LNCaP clone FGC (cell line): ENCODE measurements at regions not wholly inside any gene's neighbourhood (a gene's known extent, or its start where the extent isn't known, plus 50 kb on each side); places are given as distances from the start of the nearest gene placed in this dataset.

Source experiments
- DNase-seq: peaks from one replicate; pipeline ENCODE4 v3.0.0-alpha.2; 2011; ENCODE audit warnings: low read depth
- H3K4me3 ChIP-seq: 2 replicates; pipeline ENCODE4 v1.5.1; 2011; ENCODE audit warnings: mild to moderate bottlenecking, low read depth, low read length, control low read depth
- CTCF ChIP-seq: IDR thresholded peaks from 2 replicates; pipeline ENCODE4 v1.5.1; 2012; ENCODE audit warnings: mild to moderate bottlenecking; ENCODE audit not compliant: control insufficient read depth, insufficient read depth; ENCODE audit errors: extremely low read depth

DNA sequence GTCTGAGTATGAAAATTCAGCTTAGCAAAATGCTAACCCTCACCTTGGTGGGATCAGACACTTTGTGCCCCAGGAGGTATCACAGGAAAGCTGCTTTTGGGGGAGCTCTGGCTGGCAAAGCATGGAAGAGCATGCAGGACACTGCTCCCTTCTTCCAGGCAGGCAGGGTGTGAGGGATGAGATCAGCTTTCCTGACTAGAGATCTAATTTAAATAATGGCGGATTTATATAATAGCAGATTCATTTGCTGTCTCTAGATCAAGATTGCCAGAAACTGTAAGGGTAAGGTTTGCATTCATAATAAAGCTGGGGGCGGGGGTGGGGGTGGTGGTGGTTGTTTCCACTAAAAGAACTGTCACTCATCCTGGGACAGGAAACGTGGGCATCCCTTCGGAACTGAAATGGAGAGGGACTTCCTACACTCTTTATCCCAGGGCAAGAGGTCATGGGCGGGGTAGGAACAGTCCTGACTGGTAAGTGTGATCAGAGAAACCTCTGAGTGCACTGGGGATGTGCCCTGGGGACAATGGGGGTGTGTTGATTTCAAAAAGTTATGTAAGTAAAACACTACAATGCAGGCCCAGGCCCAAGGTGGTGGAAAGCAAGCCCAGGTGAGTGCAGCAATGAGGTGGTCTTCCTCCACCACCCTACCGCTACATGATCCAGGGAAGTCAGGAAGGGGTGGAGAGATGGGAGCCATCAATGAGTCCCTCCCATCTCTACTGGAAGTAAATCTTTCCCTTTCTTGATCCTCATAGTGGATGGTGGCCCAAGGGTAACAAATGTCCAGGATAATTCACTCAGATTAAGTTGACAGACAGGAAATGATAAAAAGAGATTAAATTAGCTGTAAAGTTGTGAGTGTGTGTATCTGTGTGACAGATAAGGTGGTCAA is 171.4 kb upstream of the SERPINE2 start:
- no peak for DNase-seq
- H3K4me3 ChIP-seq: no peak overlapping the region
- no peak for TF ChIP-seq CTCF

GRCh38 chr2:224209555-224210285 is 170.6 kb upstream of the SERPINE2 start:
- DNase-seq: no peak
- no peak for TF ChIP-seq CTCF
- no peak overlapping the region for H3K4me3 ChIP-seq

DNA sequence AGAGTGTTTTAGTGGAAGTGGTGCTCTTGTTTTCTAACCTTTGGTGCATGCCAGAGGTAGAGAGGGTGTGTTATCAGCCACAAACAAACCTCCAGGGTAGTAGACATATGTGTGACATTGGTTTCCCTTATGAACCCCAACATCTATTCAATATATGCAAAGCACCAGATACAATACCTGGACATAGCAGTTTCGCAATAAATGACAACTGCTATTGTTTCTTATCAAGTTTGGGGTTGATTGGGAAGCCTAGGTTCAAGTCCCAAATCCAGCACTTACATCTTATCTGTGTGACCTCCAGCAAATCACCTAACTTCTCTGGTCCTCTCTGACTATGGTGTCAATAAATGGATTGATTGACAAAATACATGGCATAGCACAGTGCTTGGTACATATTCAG is 169.4 kb upstream of the SERPINE2 start:
- TF ChIP-seq CTCF: no peak
- no peak for DNase-seq
- no peak overlapping the region for H3K4me3 ChIP-seq

- no peak overlapping the region for H3K4me3 ChIP-seq
- TF ChIP-seq CTCF: no peak
- DNase-seq: no peak
These were observed 168.9 kb upstream of the SERPINE2 start for GRCh38 chr2:224208007-224208406.

GRCh38 chr2:224206816-224207215 is 167.7 kb upstream of the SERPINE2 start:
- no peak for DNase-seq
- no peak overlapping the region for H3K4me3 ChIP-seq

DNA sequence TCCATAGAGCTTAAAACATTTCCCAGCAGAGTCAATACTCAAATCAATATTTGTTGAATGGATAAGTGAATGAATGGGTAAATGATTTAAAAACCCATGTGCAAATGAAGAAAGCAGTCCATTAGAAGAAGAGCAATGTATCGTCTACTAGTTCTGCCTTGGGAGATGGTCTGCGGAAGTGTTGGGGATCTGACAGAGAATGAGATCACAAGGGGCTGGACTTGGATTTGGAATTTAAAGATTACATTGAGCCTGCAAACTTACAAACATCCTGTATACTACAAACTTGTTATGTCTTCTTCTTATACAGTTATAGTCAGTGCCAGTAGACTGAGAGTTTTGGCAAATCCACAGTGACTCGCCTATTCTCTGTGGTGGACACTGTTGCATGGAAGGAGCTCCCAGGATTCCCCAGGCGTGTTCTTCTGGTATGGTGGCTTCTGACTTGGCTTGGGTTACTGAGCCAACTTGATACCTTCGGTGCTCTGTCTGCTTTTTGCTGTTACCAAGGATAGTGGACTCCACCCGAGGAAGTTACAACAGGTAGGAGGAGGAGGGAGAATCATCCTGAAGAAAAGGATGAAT is 163.3 kb upstream of the SERPINE2 start:
- no peak for TF ChIP-seq CTCF
- no peak for DNase-seq
- H3K4me3 ChIP-seq: no peak overlapping the region

More at GRCh38 chr2:224206816-224207215, 167.7 kb upstream of the SERPINE2 start:
- TF ChIP-seq CTCF: no peak
